HG02852 (cell line): ENCODE measurements at regions not wholly inside any gene's neighbourhood (a gene's known extent, or its start where the extent isn't known, plus 50 kb on each side); places are given as distances from the start of the nearest gene placed in this dataset.
"Not testable (repeated sequence)": the region's sequence is repeated elsewhere in the genome, so short reads cannot be mapped to it uniquely, and the experiment has no call there.

Source experiments
- ATAC-seq: cut with Tn5 transposase; IDR thresholded peaks from one replicate; pipeline ENCODE4 v1.9.1; 2021; ENCODE audit warnings: mild to moderate bottlenecking, moderate library complexity; ENCODE audit not compliant: unreplicated experiment

DNA sequence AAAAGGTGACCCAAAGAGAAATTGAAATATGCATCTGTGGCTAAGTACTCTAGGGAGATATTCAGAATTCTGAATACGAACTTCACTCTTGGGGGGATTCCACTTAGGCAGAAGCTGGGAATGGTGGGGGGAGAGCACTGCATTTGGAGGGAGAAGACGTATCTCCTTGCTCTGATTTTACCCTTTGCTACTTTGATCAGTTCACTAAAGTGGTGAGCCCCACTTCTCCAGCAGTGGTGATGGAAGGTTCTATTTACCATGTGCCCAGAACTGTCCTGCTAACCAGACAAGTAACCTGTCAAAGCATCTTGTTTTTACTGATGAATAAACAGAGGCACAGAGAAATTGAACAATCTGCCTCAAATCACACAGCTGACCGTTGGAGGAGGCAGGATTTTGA, 483.4 kb downstream of the SIPA1L2 start:
- no peak for ATAC-seq

DNA sequence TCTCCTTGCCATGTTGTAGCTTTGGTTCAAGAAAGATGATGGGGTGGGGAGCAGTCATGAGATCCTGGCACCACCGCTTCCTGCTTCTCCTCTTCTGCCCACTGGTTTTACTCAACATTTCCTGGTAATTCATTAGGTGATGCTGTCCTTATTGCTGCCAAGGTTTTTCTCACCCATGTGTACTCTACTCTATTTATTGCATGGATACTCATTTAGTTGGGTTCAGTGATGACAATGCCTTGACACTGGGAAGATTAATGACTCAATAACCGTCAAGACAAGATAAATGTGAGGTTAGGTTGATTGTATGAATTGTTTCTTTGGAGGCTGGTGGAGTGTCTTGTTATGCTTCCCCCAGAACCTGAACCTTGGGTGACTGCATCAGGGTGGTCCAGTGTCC, 484.2 kb downstream of the SIPA1L2 start:
- ATAC-seq = no peak

DNA sequence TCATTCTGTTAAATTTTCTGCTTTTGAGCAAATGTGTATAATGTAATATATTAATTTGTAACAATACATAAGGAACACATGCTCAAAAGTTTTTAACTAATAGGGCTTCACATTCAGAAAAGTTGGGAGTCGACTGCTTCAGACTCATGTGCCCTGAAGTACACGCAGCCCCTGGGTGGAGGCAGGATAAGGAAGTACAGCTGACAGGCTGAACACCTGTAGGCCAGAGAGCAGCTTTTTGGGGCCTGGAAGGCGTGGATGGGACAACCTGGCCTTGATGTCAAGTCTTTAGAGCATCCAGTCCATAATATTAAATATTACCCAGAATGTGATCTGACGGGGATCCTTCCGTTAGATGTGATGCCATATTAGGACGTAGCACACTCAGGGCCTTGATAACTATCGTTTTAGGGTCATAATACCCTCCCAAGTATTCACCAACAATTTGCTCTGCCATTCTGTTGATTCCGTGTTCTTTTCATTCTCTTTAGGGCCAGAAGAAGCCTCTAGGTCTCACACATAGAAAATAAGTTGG, 485.2 kb downstream of the SIPA1L2 start:
- ATAC-seq = no peak

DNA sequence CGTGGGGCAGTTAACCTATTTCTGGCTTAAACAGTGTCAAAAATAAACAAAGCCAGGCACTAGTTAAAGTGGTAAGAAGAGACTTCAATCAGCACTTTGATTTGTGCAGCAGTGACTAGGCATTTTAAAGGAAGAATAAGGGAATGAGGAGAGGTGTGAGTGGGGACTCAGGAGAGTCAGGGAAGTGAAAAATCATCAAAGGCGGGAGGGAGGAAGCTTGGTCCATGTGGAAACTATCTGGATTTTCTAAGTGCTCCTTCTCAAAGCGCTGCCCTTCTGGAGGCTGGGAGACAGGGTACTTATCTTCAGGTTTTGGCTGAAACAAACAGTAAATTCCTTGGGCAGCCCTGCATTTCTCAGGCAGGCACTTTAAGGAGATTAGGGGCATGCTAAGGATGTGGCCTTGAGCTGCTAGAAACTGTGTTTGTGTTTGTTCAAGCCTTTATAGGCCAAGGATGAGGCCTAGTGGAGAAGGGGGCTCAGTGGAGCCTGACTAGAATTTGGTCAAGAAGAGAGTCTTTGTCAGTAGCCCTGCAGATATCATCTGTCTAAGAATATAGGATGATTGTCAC, 486.5 kb downstream of the SIPA1L2 start:
- ATAC-seq = no peak

DNA sequence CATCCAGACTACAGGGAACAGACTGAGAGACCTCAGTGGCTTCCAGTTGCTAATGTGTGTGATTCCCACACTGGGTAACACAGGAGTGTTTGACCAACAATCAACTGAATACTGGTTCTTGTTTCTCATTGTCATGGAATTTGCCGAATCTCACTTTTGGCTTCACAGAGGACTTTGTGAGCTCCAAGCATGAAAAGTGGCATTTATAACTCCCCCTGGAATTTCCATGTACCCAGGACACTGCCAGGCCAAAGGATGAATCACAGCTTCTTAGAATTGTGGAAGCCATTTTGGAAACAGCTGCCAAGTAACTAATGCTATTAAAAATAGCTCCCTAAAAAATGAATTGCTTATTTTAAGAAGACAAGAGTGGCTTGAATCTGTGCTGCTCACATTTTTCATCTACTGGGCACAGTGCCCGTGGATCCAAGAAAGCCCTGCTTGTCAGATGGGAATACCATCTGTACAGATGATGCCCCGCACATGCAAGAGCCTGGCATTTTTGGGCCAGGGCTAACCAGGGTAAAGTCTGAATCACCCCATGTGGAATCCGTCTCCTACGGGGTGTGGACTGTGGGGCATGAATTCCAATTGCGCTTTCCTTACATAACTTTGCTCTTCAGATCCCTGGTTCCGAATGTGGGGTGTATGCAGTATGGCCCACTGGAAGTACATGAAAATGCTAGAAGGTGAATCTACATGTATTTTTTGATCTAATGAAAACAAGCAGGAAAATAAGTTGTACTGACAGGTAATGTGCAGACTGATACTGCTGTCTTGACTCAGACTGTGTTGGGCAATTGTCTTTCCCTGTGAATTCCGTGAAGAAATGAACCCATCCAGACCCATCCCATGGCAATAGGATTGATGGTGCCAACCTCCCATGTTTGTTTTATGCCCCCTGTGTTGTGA, 487.3 kb downstream of the SIPA1L2 start:
- no peak for ATAC-seq

DNA sequence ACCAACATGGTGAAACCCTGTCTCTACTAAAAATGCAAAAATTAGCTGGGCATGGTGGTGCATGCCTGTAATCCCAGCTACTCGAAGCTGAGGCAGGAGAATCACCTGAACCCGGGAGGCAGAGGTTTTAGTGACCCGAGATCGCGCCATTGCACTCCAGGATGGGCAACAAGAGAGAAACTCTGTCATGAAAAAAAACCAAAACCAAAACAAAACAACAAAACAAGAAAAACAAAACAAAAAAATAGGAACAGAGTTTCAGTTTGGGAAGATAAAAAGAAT, 488.8 kb downstream of the SIPA1L2 start:
- not testable (repeated sequence) for ATAC-seq

DNA sequence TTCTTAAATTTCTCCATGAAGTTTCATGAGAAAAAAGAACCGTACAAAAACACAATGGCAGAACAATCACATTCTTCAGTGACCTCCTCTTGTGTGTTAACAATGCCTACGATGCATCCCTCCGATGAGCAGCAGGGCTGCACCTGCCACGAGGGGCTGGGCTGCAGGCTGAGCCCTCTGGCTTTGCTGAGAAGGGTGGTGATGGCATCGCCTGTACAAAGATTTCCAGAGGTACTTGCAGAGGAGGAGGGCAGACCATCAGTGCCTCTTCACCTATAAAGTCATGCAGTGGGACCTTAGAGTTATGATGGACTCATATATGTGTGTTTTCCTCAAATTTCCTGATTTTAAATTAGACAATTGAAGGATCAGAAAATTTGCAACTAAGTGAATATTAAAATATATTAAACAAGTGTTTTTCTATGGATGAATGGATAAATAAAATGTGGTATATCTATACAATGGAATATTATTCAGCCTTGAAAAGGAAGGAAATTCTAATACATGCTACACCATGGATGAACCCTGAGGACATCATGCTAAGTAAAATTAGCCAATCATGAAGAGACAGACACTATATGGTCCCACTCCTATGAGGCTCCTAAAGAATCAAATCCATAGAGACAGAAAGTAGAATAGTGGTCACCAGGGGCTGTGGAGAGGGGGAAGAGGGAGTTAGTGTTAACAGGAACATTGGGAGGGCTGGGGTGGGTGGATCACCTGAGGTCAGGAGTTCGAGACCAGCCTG, 489.3 kb downstream of the SIPA1L2 start:
- ATAC-seq = no peak

DNA sequence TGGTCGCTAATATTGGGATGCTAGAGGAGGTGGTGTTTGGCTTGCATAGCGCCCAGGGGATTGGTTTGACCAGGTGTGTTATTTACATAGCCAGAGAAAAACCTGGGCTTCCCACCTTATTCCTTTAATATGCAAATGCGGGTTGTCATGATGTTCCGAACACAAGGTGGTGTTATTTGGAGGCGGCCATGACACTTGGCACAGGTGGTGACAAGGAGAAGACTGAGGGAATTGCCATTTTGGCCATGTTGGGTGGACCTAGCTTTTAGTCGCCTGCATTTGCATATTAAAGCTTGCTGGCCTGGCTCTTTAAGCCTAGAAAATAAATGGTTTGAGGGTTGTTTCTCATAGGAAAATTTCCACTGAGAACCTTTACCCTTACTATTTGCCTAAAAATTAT, 490.5 kb downstream of the SIPA1L2 start:
- no peak for ATAC-seq

DNA sequence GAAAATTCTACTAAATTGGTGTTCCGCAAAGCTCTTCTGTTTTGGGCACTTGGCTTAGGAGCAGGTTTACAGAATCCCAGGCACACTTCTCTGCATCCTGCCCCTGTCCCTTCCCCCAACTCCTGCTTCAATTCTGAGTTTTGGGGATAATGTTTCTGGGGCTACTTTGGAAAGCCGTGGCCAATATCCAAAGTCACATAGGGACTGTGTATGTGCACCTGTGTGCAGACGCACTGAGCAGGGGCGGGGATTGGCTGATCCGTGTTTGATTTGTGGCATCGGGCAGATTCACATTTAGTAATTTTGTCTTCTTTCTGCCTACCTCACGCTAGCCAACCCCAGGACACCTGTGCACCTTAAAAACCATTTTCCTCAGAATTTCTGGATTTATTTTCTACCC, 491.9 kb downstream of the SIPA1L2 start:
- ATAC-seq = no peak

DNA sequence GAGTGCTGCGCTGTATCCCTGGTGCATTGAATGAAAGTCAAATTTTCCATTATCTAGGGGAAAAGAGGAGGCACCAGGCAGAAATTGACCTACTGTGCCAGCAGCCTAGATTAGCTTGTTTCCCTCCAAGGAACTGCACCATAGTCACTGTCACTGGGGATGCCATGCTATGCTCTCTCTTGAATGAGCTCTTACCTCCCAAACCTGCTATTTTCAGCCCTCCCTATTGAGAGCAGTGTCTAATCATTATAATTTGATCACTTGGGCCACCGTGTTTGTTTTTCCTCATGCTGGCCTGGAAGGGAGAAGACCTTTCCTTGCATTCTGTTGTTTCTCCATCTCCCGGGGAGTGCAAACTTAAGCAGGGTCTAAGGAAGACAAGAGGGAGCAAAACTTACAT, 492.9 kb downstream of the SIPA1L2 start:
- no peak for ATAC-seq

DNA sequence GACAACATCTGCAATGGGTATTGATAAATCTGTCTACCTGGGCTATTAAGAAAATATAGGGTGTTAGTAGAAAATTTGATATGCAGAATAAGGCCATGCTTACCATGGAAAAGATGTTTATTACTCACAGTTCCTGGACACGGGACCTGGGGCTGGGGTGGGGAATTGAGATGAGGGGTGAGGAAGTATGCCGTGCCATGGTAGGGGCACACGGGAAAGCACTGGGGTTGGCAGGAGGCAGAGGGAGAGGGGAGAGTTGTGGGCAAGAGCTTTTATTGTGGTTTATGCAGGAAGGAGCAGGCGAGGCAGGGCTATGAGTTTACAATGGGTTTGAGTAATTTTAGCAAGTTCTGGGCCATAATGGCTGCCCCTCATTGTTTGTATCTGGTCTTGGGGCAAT, 493.8 kb downstream of the SIPA1L2 start:
- ATAC-seq = no peak

DNA sequence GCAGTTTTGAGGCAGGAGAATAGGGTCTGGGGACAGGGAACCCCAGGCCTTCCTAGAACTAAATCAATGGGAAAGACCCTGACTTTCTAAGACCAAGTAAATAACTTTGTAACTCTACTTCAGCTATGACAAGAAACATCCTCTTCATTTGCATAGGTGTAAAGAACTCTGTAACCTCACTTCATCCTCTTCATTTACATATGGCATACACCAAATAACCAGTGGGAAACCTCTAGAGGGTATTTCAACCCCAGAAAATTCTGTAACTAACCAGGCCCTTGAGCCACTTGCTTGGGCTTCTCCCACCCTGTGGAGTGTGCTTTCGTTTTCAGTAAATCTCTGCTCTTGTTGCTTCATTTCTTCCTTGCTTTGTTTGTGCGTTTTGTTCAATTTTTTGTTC, 495.6 kb downstream of the SIPA1L2 start:
- ATAC-seq = no peak

DNA sequence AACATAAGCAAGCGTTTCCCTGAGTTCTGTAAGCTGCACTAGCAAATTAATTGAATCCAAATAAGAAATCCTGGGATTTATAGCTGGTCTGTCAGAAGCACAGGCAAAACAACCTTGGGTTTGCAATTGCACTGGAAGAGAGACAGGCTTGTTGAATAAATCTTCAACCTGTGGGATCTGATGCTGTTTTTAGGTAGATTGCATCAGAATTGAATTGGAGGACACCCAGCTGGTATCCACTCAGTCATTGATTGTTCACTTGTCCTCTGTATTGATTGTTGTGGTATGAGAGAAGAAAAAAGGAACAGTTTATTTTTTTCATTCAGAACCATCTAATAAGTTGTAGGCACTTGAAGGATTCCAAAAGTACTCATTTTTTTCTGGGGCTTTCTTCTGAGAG, 497.4 kb downstream of the SIPA1L2 start:
- no peak for ATAC-seq

DNA sequence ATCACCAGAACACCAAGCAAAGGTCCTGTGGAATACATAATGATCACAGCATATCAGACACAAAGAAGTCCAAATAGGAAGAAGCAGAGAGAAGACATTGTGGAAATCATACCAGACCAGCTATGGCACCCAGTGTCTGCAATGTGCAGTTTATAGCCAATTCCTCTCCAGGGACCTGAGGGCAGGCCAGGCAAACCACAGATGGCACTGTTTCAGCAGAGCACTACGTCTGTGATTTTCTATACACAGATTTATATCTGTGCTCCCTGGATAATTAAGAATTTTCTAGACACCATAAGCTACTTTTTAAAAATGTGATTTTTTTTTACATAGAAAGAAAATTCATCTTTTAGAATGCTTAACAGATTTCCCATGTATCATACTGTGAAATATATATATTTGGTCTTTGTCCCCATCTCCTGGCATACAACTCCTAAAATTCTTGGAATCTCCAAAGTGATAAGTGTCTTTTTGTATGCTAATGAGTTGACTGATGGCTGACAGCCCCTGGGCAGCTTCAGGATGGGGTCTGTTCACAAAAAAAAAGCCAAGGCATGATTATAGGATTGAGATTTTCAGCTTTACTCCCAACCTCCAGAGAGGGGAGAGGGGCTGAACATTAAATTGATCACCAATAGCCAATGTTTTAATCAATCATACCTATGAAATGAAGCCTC, 498.1 kb downstream of the SIPA1L2 start:
- no peak for ATAC-seq

DNA sequence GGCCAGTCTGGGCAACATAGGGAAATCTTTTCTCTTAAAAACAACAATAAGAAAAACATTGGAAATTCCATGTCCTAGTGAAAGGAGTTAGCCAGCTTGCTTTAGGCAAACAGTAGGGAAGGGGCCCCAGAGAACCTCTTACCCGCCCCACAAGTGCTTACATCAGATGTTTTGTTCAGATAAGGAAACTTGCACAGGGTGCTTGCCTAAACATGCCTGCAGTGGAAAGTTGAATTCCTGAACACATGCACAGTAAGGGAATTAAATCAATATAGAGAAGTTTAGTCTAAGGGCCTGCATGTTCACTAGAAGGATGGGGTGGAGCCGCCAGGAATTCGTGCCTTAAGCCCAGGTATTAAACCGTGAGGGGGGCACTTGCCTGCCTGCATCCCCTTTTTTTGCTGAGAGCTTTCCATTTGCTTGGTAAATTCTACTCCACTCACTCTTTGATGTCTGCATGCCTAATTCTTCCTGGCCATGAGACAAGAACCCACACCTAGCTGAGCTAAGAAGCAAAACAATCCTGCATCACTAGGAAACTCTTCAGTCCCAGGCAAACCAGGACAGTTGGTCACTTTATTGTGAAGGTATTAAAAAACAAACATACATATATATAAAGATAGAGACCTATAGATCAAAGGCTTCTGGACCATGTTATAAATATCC, 499.0 kb downstream of the SIPA1L2 start:
- no peak for ATAC-seq

DNA sequence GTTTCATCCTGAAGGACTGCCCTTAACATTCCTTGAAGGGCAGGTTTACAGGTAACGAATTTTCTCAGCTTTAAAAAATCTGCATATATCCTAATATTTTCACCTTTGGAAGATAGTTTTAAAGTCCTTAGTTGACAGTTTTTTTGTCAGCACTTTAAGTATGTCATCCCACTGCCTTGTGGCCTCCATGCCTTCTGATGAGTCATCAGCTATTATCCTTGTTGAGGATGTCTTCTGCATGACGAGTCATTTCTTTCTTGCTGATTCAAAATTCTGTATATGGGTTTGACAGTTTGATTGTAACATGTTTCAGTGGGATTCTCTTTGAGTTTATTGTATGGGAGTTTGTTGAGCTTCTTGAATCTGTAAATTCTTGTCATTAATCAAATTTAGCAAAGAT, 500.6 kb downstream of the DISC1 start:
- no peak for ATAC-seq

DNA sequence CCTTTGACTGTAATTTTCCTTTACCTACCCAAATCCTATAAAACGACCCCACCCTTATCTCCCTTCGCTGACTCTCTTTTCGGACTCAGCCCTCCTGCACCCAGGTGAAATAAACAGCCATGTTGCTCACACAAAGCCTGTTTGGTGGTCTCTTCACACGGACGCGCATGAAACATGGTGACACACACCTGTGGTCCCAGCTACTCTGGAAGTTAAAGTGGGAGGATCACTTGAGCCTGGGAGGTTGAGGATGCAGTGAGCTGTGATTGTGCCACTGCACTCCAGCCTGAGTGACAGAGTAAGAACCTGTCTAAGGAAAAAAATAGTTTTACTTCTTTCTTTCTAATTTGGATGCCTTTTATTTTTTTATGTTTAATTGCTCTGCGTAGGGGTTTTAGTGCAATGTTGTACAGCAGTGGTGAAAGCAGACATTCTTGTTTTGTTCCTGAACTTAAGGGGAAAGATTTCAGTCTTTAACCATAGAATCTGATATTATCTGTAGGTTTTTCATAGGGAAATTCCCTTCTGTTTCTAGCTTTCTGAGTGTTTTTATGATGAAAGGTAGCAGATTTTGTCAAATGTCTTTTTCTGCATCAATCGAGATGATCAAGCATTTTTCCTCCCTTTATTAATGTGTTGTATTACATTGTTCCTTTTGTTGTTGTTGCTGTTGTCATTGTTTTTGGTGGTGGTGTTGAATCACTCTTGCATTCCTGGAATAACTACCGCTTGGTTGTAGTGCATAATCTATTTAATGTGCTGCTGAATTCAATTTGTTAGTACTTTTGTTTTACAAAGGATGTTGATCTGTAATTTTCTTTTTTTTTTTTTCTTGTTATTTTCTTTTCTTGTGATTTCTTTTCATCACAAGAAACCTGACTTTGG, 497.4 kb downstream of the DISC1 start:
- ATAC-seq = no peak

DNA sequence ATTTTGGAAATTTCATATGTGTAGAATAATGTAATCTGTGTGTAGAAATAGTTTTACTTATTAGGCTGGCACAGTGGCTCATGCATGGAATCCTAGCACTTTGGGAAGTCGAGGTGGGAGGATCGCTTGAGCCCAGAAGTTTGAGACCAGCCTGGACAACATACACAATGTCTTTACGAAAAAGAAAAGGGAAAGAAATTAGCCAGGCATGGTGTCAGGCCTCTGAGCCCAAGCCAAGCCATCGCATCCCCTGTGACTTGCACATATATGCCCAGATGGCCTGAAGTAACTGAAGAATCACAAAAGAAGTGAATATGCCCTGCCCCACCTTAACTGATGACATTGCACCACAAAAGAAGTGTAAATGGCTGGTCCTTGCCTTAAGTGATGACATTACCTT, 491.3 kb downstream of the DISC1 start:
- not testable (repeated sequence) for ATAC-seq

DNA sequence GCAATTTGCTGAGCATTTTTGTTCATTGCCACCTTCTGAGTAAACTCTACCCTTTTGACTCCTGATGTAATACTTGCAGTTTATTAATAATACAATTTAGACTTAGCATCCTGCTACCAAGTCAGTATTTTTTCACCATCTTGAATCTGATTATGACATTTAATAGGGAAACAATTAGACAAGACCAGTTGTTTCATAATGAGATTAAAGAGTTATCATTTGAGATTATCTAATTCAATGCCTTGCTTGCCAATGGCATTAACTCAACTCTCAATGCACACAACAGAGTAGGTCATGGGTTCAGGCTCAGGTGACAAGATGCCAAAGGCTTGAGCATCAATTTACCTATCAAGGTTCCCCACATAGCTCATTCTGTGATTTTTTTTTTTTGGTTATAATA, 488.4 kb downstream of the DISC1 start:
- ATAC-seq = no peak

DNA sequence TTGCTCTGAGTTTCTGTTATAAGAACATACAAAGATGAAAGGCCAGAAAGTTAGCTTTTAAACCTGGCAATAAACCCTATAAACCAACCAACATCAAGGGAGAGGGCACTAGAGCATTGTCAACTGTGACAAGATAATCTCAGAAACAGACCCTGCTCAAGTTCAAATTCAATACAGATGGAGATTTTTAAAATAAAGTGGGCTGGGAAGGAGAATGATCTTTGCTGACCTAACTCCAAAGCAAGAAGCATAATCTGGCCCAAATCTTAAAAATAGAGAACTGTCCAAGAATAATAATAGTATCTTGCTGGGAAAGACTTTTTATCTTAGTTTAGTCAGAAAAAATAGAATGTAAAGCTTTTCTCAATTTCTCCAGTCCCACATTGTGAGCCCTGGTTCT, 485.5 kb downstream of the DISC1 start:
- ATAC-seq = no peak
